ENCODE measurements at regions not wholly inside any gene's neighbourhood (a gene's known extent, or its start where the extent isn't known, plus 50 kb on each side); places are given as distances from the start of the nearest gene placed in this dataset.

- ChIA-PET CTCF (no interaction called here), POLR2A (no interaction called here)
- H3K27me3 Mint-ChIP-seq: peaks cover 0 to 2% of the 10 kb centered on the region in 2 donors
- DNase-seq: no peak
- H3K27ac Mint-ChIP-seq: peak overlapping the region in 1 of 8 donors; percentile 36
- peaks cover 0 to 16% (median 9%) of the 10 kb centered on the region in 5 donors for H3K9me3 Mint-ChIP-seq
- no peak overlapping the region for H3K4me3 ChIP-seq (ENCODE audit: low read length)
- H3K27ac ChIP-seq (ENCODE audit: low read depth, low read length): no peak overlapping the region
- peaks cover 0 to 3% (median 0%) of the 10 kb centered on the region in 3 donors for H3K36me3 Mint-ChIP-seq
- no peaks in the 10 kb centered on the region for H3K9me3 ChIP-seq (ENCODE audit: low read length)
- no peaks in the 10 kb centered on the region for H3K27me3 ChIP-seq (ENCODE audit: insufficient read depth, low read length, poor library complexity, severe bottlenecking)
- H3K4me1 Mint-ChIP-seq: no peaks in the 10 kb centered on the region
- no peak overlapping the region for H3K4me3 Mint-ChIP-seq
- H3K4me1 ChIP-seq (ENCODE audit: insufficient read depth, low read length): no peaks in the 10 kb centered on the region
- no peaks in the 10 kb centered on the region for H3K36me3 ChIP-seq (ENCODE audit: insufficient read depth, low read length)
These were observed 75.3 kb upstream of the RXFP2 start for GRCh38 chr13:31663880-31664585.

- Histone ChIP-seq H3K27ac (ENCODE audit: low read depth, low read length) (no peak overlapping the region), H3K9me3 (ENCODE audit: low read length) (no peaks in the 10 kb centered on the region), H3K36me3 (ENCODE audit: insufficient read depth, low read length) (no peaks in the 10 kb centered on the region), H3K4me1 (ENCODE audit: insufficient read depth, low read length) (no peaks in the 10 kb centered on the region), H3K4me3 (ENCODE audit: low read length) (no peak overlapping the region), H3K27me3 (ENCODE audit: insufficient read depth, low read length, poor library complexity, severe bottlenecking) (no peaks in the 10 kb centered on the region)
- POLR2A ChIA-PET: no interaction called here
- no peaks in the 10 kb centered on the region for H3K36me3 Mint-ChIP-seq
- no peak for DNase-seq
- no peak overlapping the region for H3K27ac Mint-ChIP-seq
- H3K4me3 Mint-ChIP-seq: no peak overlapping the region
- no peaks in the 10 kb centered on the region for H3K4me1 Mint-ChIP-seq
- H3K27me3 Mint-ChIP-seq: peaks cover 0 to 7% of the 10 kb centered on the region in 2 donors
- CTCF ChIA-PET: no interaction called here
- peaks cover 0 to 9% (median 6%) of the 10 kb centered on the region in 5 donors for H3K9me3 Mint-ChIP-seq
These were observed 68.3 kb upstream of the RXFP2 start for GRCh38 chr13:31670831-31671617.

- Histone ChIP-seq H3K9me3 (ENCODE audit: low read length) (no peaks in the 10 kb centered on the region), H3K27ac (ENCODE audit: low read depth, low read length) (no peak overlapping the region), H3K27me3 (ENCODE audit: insufficient read depth, low read length, poor library complexity, severe bottlenecking) (no peaks in the 10 kb centered on the region), H3K4me3 (ENCODE audit: low read length) (no peak overlapping the region), H3K4me1 (ENCODE audit: insufficient read depth, low read length) (no peaks in the 10 kb centered on the region), H3K36me3 (ENCODE audit: insufficient read depth, low read length) (no peaks in the 10 kb centered on the region)
- Mint-ChIP-seq H3K27ac (no peak overlapping the region), H3K27me3 (peaks cover 0 to 8% of the 10 kb centered on the region in 2 donors), H3K4me3 (no peak overlapping the region), H3K9me3 (peaks cover 0 to 8% (median 6%) of the 10 kb centered on the region in 5 donors), H3K36me3 (no peaks in the 10 kb centered on the region), H3K4me1 (no peaks in the 10 kb centered on the region)
- ChIA-PET POLR2A (no interaction called here), CTCF (no interaction called here)
- no peak for DNase-seq
These were observed 65.3 kb upstream of the RXFP2 start for GRCh38 chr13:31674051-31674450.

- H3K9me3 Mint-ChIP-seq: peaks cover 0 to 8% (median 7%) of the 10 kb centered on the region in 5 donors
- ChIA-PET POLR2A (no interaction called here), CTCF (no interaction called here)
- no peak for DNase-seq
- H3K27ac Mint-ChIP-seq: no peak overlapping the region
- Histone ChIP-seq H3K27me3 (ENCODE audit: insufficient read depth, low read length, poor library complexity, severe bottlenecking) (no peaks in the 10 kb centered on the region), H3K4me1 (ENCODE audit: insufficient read depth, low read length) (no peaks in the 10 kb centered on the region), H3K27ac (ENCODE audit: low read depth, low read length) (no peak overlapping the region), H3K36me3 (ENCODE audit: insufficient read depth, low read length) (no peaks in the 10 kb centered on the region), H3K9me3 (ENCODE audit: low read length) (no peaks in the 10 kb centered on the region), H3K4me3 (ENCODE audit: low read length) (no peak overlapping the region)
- no peak overlapping the region for H3K4me3 Mint-ChIP-seq
- no peaks in the 10 kb centered on the region for H3K36me3 Mint-ChIP-seq
- peaks cover 0 to 8% of the 10 kb centered on the region in 2 donors for H3K27me3 Mint-ChIP-seq
- H3K4me1 Mint-ChIP-seq: no peaks in the 10 kb centered on the region
These were observed 63.8 kb upstream of the RXFP2 start for GRCh38 chr13:31675440-31675953.

GRCh38 chr13:31681133-31681532 is 58.2 kb upstream of the RXFP2 start:
- H3K9me3 ChIP-seq (ENCODE audit: low read length): no peaks in the 10 kb centered on the region
- no peaks in the 10 kb centered on the region for H3K36me3 ChIP-seq (ENCODE audit: insufficient read depth, low read length)
- H3K4me3 ChIP-seq (ENCODE audit: low read length): no peak overlapping the region
- POLR2A ChIA-PET: no interaction called here
- Mint-ChIP-seq H3K9me3 (peaks cover 0 to 7% (median 3%) of the 10 kb centered on the region in 5 donors), H3K27ac (no peak overlapping the region), H3K36me3 (no peaks in the 10 kb centered on the region), H3K27me3 (peaks cover 0 to 3% of the 10 kb centered on the region in 2 donors), H3K4me3 (no peak overlapping the region), H3K4me1 (no peaks in the 10 kb centered on the region)
- CTCF ChIA-PET: no interaction called here
- no peak overlapping the region for H3K27ac ChIP-seq (ENCODE audit: low read depth, low read length)
- H3K4me1 ChIP-seq (ENCODE audit: insufficient read depth, low read length): no peaks in the 10 kb centered on the region
- H3K27me3 ChIP-seq (ENCODE audit: insufficient read depth, low read length, poor library complexity, severe bottlenecking): no peaks in the 10 kb centered on the region
- no peak for DNase-seq

GRCh38 chr13:31684466-31684865 is 54.9 kb upstream of the RXFP2 start:
- Histone ChIP-seq H3K27me3 (ENCODE audit: insufficient read depth, low read length, poor library complexity, severe bottlenecking) (no peaks in the 10 kb centered on the region), H3K9me3 (ENCODE audit: low read length) (no peaks in the 10 kb centered on the region), H3K4me1 (ENCODE audit: insufficient read depth, low read length) (no peaks in the 10 kb centered on the region), H3K36me3 (ENCODE audit: insufficient read depth, low read length) (no peaks in the 10 kb centered on the region), H3K4me3 (ENCODE audit: low read length) (no peak overlapping the region), H3K27ac (ENCODE audit: low read depth, low read length) (no peak overlapping the region)
- H3K27me3 Mint-ChIP-seq: peaks cover 0 to 1% of the 10 kb centered on the region in 2 donors
- H3K9me3 Mint-ChIP-seq: peaks cover 0 to 7% (median 1%) of the 10 kb centered on the region in 5 donors
- no peak for DNase-seq
- no peak overlapping the region for H3K4me3 Mint-ChIP-seq
- ChIA-PET CTCF (no interaction called here), POLR2A (no interaction called here)
- H3K4me1 Mint-ChIP-seq: no peaks in the 10 kb centered on the region
- no peaks in the 10 kb centered on the region for H3K36me3 Mint-ChIP-seq
- no peak overlapping the region for H3K27ac Mint-ChIP-seq

GRCh38 chr13:31686670-31687425 is 52.5 kb upstream of the RXFP2 start:
- Histone ChIP-seq H3K9me3 (ENCODE audit: low read length) (no peaks in the 10 kb centered on the region), H3K4me1 (ENCODE audit: insufficient read depth, low read length) (no peaks in the 10 kb centered on the region), H3K27me3 (ENCODE audit: insufficient read depth, low read length, poor library complexity, severe bottlenecking) (no peaks in the 10 kb centered on the region), H3K27ac (ENCODE audit: low read depth, low read length) (no peak overlapping the region), H3K4me3 (ENCODE audit: low read length) (no peak overlapping the region), H3K36me3 (ENCODE audit: insufficient read depth, low read length) (no peaks in the 10 kb centered on the region)
- no peaks in the 10 kb centered on the region for H3K4me1 Mint-ChIP-seq
- ChIA-PET CTCF (no interaction called here), POLR2A (no interaction called here)
- peaks cover 0 to 1% of the 10 kb centered on the region in 2 donors for H3K27me3 Mint-ChIP-seq
- no peak overlapping the region for H3K27ac Mint-ChIP-seq
- H3K36me3 Mint-ChIP-seq: no peaks in the 10 kb centered on the region
- no peak for DNase-seq
- H3K4me3 Mint-ChIP-seq: no peak overlapping the region
- peaks cover 0 to 5% (median 0%) of the 10 kb centered on the region in 5 donors for H3K9me3 Mint-ChIP-seq

Data from CD8-positive, alpha-beta memory T cell (primary cell).